DOHH2 (cell line): ENCODE measurements at regions not wholly inside any gene's neighbourhood (a gene's known extent, or its start where the extent isn't known, plus 50 kb on each side); places are given as distances from the start of the nearest gene placed in this dataset.

Source experiments
- H3F3A ChIP-seq: fragments of 200-600 bp; sonication (generic), shearing (Covaris generic); 2 replicates; pipeline ENCODE4 v1.6.0; 2016; ENCODE audit warnings: antibody characterized with exemption, mild to moderate bottlenecking; ENCODE audit not compliant: control insufficient read depth, insufficient read depth
- H3K27ac ChIP-seq: fragments of 200-600 bp; sonication (generic); 2 replicates; pipeline ENCODE4 v1.5.1; 2014; ENCODE audit warnings: low read depth, mild to moderate bottlenecking, low read length, moderate library complexity
- H3K27me3 ChIP-seq: fragments of 200-600 bp; sonication (generic); 2 replicates; pipeline ENCODE4 v1.6.1; 2014; ENCODE audit warnings: mild to moderate bottlenecking, low read length, mixed read lengths; ENCODE audit not compliant: control insufficient read depth
- H3K36me3 ChIP-seq: fragments of 200-600 bp; sonication (generic); 2 replicates; pipeline ENCODE4 v1.6.1; 2014; ENCODE audit warnings: mild to moderate bottlenecking, low read length, moderate library complexity, mixed read lengths; ENCODE audit not compliant: control insufficient read depth
- H3K4me1 ChIP-seq: fragments of 200-600 bp; sonication (generic); 2 replicates; pipeline ENCODE4 v1.6.1; 2014; ENCODE audit warnings: mild to moderate bottlenecking, low read length, mixed read lengths; ENCODE audit not compliant: control insufficient read depth
- H3K4me2 ChIP-seq: fragments of 200-600 bp; sonication (generic); 2 replicates; pipeline ENCODE4 v1.6.0; 2014; ENCODE audit warnings: mild to moderate bottlenecking, low read length, moderate library complexity
- H3K4me3 ChIP-seq: fragments of 200-600 bp; sonication (generic); 2 replicates; pipeline ENCODE4 v1.5.1; 2014; ENCODE audit warnings: mild to moderate bottlenecking, low read length, mixed read lengths
- H3K79me2 ChIP-seq: fragments of 200-600 bp; sonication (generic); 2 replicates; pipeline ENCODE4 v1.6.1; 2014; ENCODE audit warnings: mild to moderate bottlenecking, low read length, mixed read lengths; ENCODE audit not compliant: control insufficient read depth
- H3K9me2 ChIP-seq: fragments of 200-600 bp; sonication (generic); replicated peaks from 2 replicates; pipeline ENCODE4 v1.6.1; 2014; ENCODE audit warnings: mild to moderate bottlenecking, low read length, mixed read lengths; ENCODE audit not compliant: control insufficient read depth
- H3K9me3 ChIP-seq: fragments of 200-600 bp; sonication (generic); 2 replicates; pipeline ENCODE4 v1.6.1; 2014; ENCODE audit warnings: antibody characterized with exemption, low read length, mixed read lengths; ENCODE audit not compliant: control insufficient read depth, insufficient read depth
- H4K20me1 ChIP-seq: fragments of 200-600 bp; sonication (generic); 2 replicates; pipeline ENCODE4 v1.6.0; 2014; ENCODE audit warnings: low read depth, mild to moderate bottlenecking, antibody characterized with exemption, low read length, moderate library complexity; ENCODE audit not compliant: control insufficient read depth, insufficient read depth
- EZH2phosphoT487 ChIP-seq: fragments of 200-600 bp; sonication (generic); IDR thresholded peaks from 2 replicates; pipeline ENCODE4 v1.6.1; 2017; ENCODE audit warnings: borderline replicate concordance, mild to moderate bottlenecking, antibody characterized with exemption, low read length, moderate library complexity, mixed read lengths
- TF ChIP-seq, protein P1 (sequence below): fragments of 200-600 bp; sonication (generic); IDR thresholded peaks from one replicate; pipeline ENCODE4 v1.5.1; 2014; ENCODE audit warnings: antibody characterized with exemption, mild to moderate bottlenecking, low read depth, low read length; ENCODE audit not compliant: poor library complexity, severe bottlenecking

DNA sequence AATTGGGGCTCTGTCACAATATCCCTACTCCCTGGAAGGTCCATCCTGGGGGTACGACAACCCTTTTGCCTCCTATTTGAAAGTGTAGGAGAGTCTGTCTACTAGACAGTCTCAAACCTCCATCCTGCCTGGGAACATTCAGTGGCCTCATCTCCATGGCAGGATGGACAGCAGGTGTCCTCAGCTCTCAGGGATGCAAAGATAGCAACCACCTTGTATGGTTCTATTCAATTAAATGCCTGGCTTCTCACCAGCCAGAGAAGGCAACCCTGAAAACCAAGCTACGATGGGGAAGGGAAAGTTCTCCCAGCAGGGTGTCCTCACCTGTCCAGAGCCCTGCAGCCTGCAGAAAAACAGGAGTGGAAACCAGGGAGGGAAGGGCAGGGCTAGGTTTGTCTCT is 164.9 kb downstream of the MIAT start:
- TF ChIP-seq, protein P1, sequence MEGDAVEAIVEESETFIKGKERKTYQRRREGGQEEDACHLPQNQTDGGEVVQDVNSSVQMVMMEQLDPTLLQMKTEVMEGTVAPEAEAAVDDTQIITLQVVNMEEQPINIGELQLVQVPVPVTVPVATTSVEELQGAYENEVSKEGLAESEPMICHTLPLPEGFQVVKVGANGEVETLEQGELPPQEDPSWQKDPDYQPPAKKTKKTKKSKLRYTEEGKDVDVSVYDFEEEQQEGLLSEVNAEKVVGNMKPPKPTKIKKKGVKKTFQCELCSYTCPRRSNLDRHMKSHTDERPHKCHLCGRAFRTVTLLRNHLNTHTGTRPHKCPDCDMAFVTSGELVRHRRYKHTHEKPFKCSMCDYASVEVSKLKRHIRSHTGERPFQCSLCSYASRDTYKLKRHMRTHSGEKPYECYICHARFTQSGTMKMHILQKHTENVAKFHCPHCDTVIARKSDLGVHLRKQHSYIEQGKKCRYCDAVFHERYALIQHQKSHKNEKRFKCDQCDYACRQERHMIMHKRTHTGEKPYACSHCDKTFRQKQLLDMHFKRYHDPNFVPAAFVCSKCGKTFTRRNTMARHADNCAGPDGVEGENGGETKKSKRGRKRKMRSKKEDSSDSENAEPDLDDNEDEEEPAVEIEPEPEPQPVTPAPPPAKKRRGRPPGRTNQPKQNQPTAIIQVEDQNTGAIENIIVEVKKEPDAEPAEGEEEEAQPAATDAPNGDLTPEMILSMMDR = no peak
- TF ChIP-seq EZH2phosphoT487 = no peak
- no peaks in the 10 kb centered on the region for H3F3A ChIP-seq
- H4K20me1 ChIP-seq = no peaks in the 10 kb centered on the region
- H3K79me2 ChIP-seq = no peaks in the 10 kb centered on the region
- H3K9me3 ChIP-seq = no peaks in the 10 kb centered on the region
- H3K36me3 ChIP-seq = no peaks in the 10 kb centered on the region
- H3K9me2 ChIP-seq = no peaks in the 10 kb centered on the region
- H3K27me3 ChIP-seq = 0 out of 2 replicates have a peak, but pooled peaks cover 3% of the 10 kb centered on the region
- H3K27ac ChIP-seq = no peak overlapping the region
- H3K4me3 ChIP-seq = no peak overlapping the region
- H3K4me2 ChIP-seq = no peak overlapping the region
- H3K4me1 ChIP-seq = no peaks in the 10 kb centered on the region

- TF ChIP-seq, protein P1 = no peak
- TF ChIP-seq EZH2phosphoT487 = no peak
- H3K36me3 ChIP-seq = no peaks in the 10 kb centered on the region
- H3K9me2 ChIP-seq = no peaks in the 10 kb centered on the region
- H3K79me2 ChIP-seq = no peaks in the 10 kb centered on the region
- 0 out of 2 replicates have a peak, but pooled peaks cover 3% of the 10 kb centered on the region for H3K27me3 ChIP-seq
- no peaks in the 10 kb centered on the region for H3K4me1 ChIP-seq
- no peak overlapping the region for H3K27ac ChIP-seq
- H4K20me1 ChIP-seq = no peaks in the 10 kb centered on the region
- H3K4me3 ChIP-seq = no peak overlapping the region
- H3F3A ChIP-seq = no peaks in the 10 kb centered on the region
- no peaks in the 10 kb centered on the region for H3K9me3 ChIP-seq
- no peak overlapping the region for H3K4me2 ChIP-seq
These were observed 166.6 kb downstream of the MIAT start for GRCh38 chr22:26823966-26824365.

- H4K20me1 ChIP-seq = no peaks in the 10 kb centered on the region
These were observed 168.9 kb downstream of the MIAT start for GRCh38 chr22:26825960-26826935.

More at GRCh38 chr22:26825960-26826935, 168.9 kb downstream of the MIAT start:
- Histone ChIP-seq H3K27me3 (0 out of 2 replicates have a peak, but pooled peaks cover 3% of the 10 kb centered on the region), H3K4me3 (no peak overlapping the region), H3F3A (no peaks in the 10 kb centered on the region), H3K9me2 (no peaks in the 10 kb centered on the region), H3K4me1 (no peaks in the 10 kb centered on the region), H3K9me3 (no peaks in the 10 kb centered on the region), H3K79me2 (no peaks in the 10 kb centered on the region), H3K27ac (no peak overlapping the region), H3K36me3 (no peaks in the 10 kb centered on the region), H3K4me2 (no peak overlapping the region)
- TF ChIP-seq, protein P1 = no peak
- no peak for TF ChIP-seq EZH2phosphoT487
